PC-9 (cell line): ENCODE measurements at regions not wholly inside any gene's neighbourhood (a gene's known extent, or its start where the extent isn't known, plus 50 kb on each side); places are given as distances from the start of the nearest gene placed in this dataset.

Experiments
- BruUV-seq: library from RNA; stranded (reverse); fragments of 400-500 nt; replicated peaks from 2 replicates; lab custom pipeline; 2021; lab: Mats Ljungman, UMichigan
- CTCF ChIA-PET: fragments of 300-600 bp; sonication (Branson Sonifier 250); formaldehyde crosslinking; loops from one replicate; lab custom pipeline; 2022; ENCODE audit warnings: antibody characterized with exemption; lab: Charles Lee
- POLR2A ChIA-PET: fragments of 300-600 bp; sonication (Branson Sonifier 250); formaldehyde crosslinking; loops from one replicate; lab custom pipeline; 2022; ENCODE audit warnings: antibody characterized with exemption; ENCODE audit not compliant: unreplicated experiment; lab: Charles Lee
- DNase-seq, 2 experiments: peaks; one replicate each; pipeline versions ENCODE4 v3.0.0 to v3.0.0-alpha.2; 2015 to 2022; ENCODE audit warnings: mixed read lengths in 1 of 2
- H2AFZ ChIP-seq: fragments of 200-600 bp; sonication (generic); 2 replicates; pipeline ENCODE4 v1.8.1; 2017; ENCODE audit warnings: antibody characterized with exemption
- H3F3A ChIP-seq: fragments of 200-600 bp; sonication (generic); 2 replicates; pipeline ENCODE4 v1.8.1; 2017; ENCODE audit warnings: antibody characterized with exemption, mild to moderate bottlenecking, low read depth; ENCODE audit not compliant: insufficient read depth
- H3K27ac ChIP-seq: fragments of 200-600 bp; sonication (generic); 2 replicates; pipeline ENCODE4 v1.6.1; 2016; ENCODE audit warnings: mixed run types
- H3K27me3 ChIP-seq: fragments of 200-600 bp; sonication (generic); 2 replicates; pipeline ENCODE4 v1.6.1; 2016; ENCODE audit warnings: low read depth, mixed run types; ENCODE audit not compliant: insufficient read depth
- H3K36me3 ChIP-seq: fragments of 200-600 bp; sonication (generic); 2 replicates; pipeline ENCODE4 v1.6.1; 2016; ENCODE audit warnings: low read depth, mixed run types
- H3K4me1 ChIP-seq: fragments of 200-600 bp; sonication (generic); replicated peaks from 2 replicates; pipeline ENCODE4 v1.6.1; 2016; ENCODE audit warnings: mixed run types; ENCODE audit not compliant: insufficient read depth
- H3K4me2 ChIP-seq: fragments of 200-600 bp; sonication (generic); 2 replicates; pipeline ENCODE4 v1.6.1; 2017; ENCODE audit warnings: mixed run types
- H3K4me3 ChIP-seq: fragments of 200-600 bp; sonication (generic); 2 replicates; pipeline ENCODE4 v1.6.1; 2016; ENCODE audit warnings: mixed run types
- H3K79me2 ChIP-seq: fragments of 200-600 bp; sonication (generic); 2 replicates; pipeline ENCODE4 v1.6.1; 2017; ENCODE audit warnings: low read depth, mixed run types
- H3K9me2 ChIP-seq: fragments of 200-600 bp; sonication (generic); 2 replicates; pipeline ENCODE4 v1.8.1; 2017; ENCODE audit warnings: mild to moderate bottlenecking; ENCODE audit not compliant: insufficient read depth
- H3K9me3 ChIP-seq: fragments of 200-600 bp; sonication (generic); 2 replicates; pipeline ENCODE4 v1.8.1; 2016; ENCODE audit warnings: low read depth; ENCODE audit not compliant: insufficient read depth
- H4K20me1 ChIP-seq: fragments of 200-600 bp; sonication (generic); 2 replicates; pipeline ENCODE4 v1.8.1; 2017; ENCODE audit not compliant: insufficient read depth
- EZH2 ChIP-seq: fragments of 200-600 bp; sonication (generic); IDR thresholded peaks from 2 replicates; pipeline ENCODE4 v1.8.0; 2017; ENCODE audit warnings: antibody characterized with exemption, low read depth
- intact Hi-C: fragments of 100-400 bp; cut with micrococcal nuclease; formaldehyde crosslinking; loops from one replicate; pipeline ENCODE4 v1.10.0; 2022; ENCODE audit not compliant: unreplicated experiment
- TF ChIP-seq, protein P1 (sequence below): fragments of 200-600 bp; sonication (generic); conservative IDR thresholded peaks from 2 replicates; pipeline ENCODE4 v1.6.1; 2017; ENCODE audit warnings: mixed run types, antibody characterized with exemption, mild to moderate bottlenecking, moderate library complexity

- Histone ChIP-seq H3K4me3 (no peak overlapping the region), H3K79me2 (no peaks in the 10 kb centered on the region), H3K4me1 (no peaks in the 10 kb centered on the region), H3K36me3 (no peaks in the 10 kb centered on the region), H3K9me3 (no peaks in the 10 kb centered on the region), H2AFZ (no peak overlapping the region), H3K4me2 (no peak overlapping the region), H3F3A (no peaks in the 10 kb centered on the region), H4K20me1 (no peaks in the 10 kb centered on the region), H3K27me3 (no peaks in the 10 kb centered on the region), H3K27ac (no peak overlapping the region), H3K9me2 (no peaks in the 10 kb centered on the region)
- intact Hi-C loops, result no loop called here
- TF ChIP-seq EZH2, result no peak
- TF ChIP-seq, protein P1, sequence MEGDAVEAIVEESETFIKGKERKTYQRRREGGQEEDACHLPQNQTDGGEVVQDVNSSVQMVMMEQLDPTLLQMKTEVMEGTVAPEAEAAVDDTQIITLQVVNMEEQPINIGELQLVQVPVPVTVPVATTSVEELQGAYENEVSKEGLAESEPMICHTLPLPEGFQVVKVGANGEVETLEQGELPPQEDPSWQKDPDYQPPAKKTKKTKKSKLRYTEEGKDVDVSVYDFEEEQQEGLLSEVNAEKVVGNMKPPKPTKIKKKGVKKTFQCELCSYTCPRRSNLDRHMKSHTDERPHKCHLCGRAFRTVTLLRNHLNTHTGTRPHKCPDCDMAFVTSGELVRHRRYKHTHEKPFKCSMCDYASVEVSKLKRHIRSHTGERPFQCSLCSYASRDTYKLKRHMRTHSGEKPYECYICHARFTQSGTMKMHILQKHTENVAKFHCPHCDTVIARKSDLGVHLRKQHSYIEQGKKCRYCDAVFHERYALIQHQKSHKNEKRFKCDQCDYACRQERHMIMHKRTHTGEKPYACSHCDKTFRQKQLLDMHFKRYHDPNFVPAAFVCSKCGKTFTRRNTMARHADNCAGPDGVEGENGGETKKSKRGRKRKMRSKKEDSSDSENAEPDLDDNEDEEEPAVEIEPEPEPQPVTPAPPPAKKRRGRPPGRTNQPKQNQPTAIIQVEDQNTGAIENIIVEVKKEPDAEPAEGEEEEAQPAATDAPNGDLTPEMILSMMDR, result no peak
- ChIA-PET POLR2A (no interaction called here), CTCF (no interaction called here)
- BruUV-seq, result no TSS peak
- no peak for DNase-seq
These were observed 984.6 kb upstream of the NR2F2 start for GRCh38 chr15:95345867-95346266.

DNA sequence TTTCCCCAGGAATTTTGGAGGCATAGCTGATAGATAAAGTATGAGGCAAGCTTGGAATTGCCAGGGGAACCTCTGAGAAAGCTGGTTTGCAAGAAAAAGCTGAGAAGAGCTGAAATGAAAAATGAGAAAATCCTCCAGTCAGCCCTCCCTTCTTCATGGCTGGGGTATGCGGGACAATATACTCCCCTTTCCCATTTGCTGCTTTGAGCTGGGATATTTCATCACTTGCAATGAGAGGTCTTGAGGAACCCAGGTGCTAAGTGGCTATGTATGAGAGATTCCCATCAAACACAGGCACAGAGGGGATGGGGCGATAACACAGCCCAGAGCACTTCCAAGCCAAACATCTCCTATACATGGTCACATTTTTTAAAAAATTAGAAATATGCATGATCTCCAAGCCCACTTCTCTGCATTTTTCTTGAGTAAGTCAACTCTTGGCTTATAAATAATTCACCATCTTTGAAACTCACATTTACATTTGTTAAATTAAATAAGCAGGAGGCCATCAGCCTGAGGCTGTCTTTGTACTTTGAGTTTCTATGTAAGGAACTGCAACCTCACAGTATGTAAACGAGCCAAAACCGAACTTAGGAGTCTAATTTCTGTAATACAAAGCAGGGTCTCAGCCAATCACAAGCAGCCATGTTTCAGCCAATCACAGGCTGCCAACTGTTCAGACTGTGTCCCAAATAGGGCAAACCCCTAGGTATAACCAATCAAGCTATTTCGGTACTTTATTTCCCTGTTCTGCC, 983.6 kb upstream of the NR2F2 start:
- TF ChIP-seq, protein P1, result no peak
- TF ChIP-seq EZH2, result no peak
- Histone ChIP-seq H3F3A (no peaks in the 10 kb centered on the region), H3K36me3 (no peaks in the 10 kb centered on the region), H3K4me1 (no peaks in the 10 kb centered on the region), H3K9me2 (no peaks in the 10 kb centered on the region), H3K4me3 (no peak overlapping the region), H3K79me2 (no peaks in the 10 kb centered on the region), H3K27me3 (no peaks in the 10 kb centered on the region), H3K9me3 (no peaks in the 10 kb centered on the region), H3K4me2 (no peak overlapping the region), H3K27ac (no peak overlapping the region), H4K20me1 (no peaks in the 10 kb centered on the region), H2AFZ (no peak overlapping the region)
- ChIA-PET POLR2A (no interaction called here), CTCF (no interaction called here)
- BruUV-seq, result no TSS peak
- DNase-seq, result no peak
- intact Hi-C loops, result no loop called here

GRCh38 chr15:95347837-95348236, 982.7 kb upstream of the NR2F2 start:
- DNase-seq, result no peak

More at GRCh38 chr15:95347837-95348236, 982.7 kb upstream of the NR2F2 start:
- Histone ChIP-seq H3F3A (no peaks in the 10 kb centered on the region), H3K79me2 (no peaks in the 10 kb centered on the region), H3K27me3 (no peaks in the 10 kb centered on the region), H3K9me3 (no peaks in the 10 kb centered on the region), H3K9me2 (no peaks in the 10 kb centered on the region), H3K4me1 (no peaks in the 10 kb centered on the region), H3K27ac (no peak overlapping the region), H4K20me1 (no peaks in the 10 kb centered on the region), H3K36me3 (no peaks in the 10 kb centered on the region), H2AFZ (0 out of 2 replicates have a peak overlapping the region, but pooled peaks have one; percentile 57), H3K4me2 (no peak overlapping the region), H3K4me3 (no peak overlapping the region)
- ChIA-PET POLR2A (no interaction called here), CTCF (no interaction called here)
- BruUV-seq, result no TSS peak
- no peak for TF ChIP-seq EZH2
- intact Hi-C loops, result no loop called here
